ENCODE measurements at regions not wholly inside any gene's neighbourhood (a gene's known extent, or its start where the extent isn't known, plus 50 kb on each side); places are given as distances from the start of the nearest gene placed in this dataset.

DNA sequence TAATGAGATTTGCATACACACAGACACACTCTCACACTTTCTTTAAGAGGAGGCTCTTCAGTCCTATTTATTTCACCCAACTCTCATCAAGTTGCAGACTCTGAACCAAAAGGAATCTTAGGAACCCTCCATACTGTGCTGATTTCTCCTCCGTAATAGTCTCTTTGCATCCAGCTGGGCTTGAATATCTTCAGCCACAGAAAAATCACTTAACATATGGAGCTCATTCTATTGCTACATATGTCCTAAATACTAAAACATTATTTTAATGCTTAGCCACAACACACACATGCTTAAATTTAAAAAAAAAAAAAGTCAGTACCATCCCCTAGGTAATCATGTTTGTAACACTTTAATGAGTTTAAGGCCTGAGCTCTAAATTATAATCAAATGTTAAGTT, 287.5 kb upstream of the CNTN6 start:
- TF ChIP-seq, protein P1, sequence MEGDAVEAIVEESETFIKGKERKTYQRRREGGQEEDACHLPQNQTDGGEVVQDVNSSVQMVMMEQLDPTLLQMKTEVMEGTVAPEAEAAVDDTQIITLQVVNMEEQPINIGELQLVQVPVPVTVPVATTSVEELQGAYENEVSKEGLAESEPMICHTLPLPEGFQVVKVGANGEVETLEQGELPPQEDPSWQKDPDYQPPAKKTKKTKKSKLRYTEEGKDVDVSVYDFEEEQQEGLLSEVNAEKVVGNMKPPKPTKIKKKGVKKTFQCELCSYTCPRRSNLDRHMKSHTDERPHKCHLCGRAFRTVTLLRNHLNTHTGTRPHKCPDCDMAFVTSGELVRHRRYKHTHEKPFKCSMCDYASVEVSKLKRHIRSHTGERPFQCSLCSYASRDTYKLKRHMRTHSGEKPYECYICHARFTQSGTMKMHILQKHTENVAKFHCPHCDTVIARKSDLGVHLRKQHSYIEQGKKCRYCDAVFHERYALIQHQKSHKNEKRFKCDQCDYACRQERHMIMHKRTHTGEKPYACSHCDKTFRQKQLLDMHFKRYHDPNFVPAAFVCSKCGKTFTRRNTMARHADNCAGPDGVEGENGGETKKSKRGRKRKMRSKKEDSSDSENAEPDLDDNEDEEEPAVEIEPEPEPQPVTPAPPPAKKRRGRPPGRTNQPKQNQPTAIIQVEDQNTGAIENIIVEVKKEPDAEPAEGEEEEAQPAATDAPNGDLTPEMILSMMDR (conservative IDR thresholded peaks at IDR 0.05; ENCODE audit: low read depth, low read length) = no peak
- no peak for TF ChIP-seq EZH2 (IDR thresholded peaks at IDR 0.05; ENCODE audit: borderline replicate concordance, low read depth, low read length, poor library complexity, severe bottlenecking)
- intact Hi-C loops (cut with micrococcal nuclease; ENCODE audit: unreplicated experiment) = no loop called here
- DNase-seq (ENCODE audit: low spot score) = no peak
- no TSS peak for BruUV-seq (replicated peaks)
- ChIA-PET CTCF (no interaction called here), POLR2A (ENCODE audit: low non-redundant PET) (no interaction called here)
- Histone ChIP-seq H3K27me3 (replicated peaks; ENCODE audit: insufficient read depth, low read depth, low read length, poor library complexity) (no peaks in the 10 kb centered on the region), H3K9me3 (ENCODE audit: low read depth, low read length, poor library complexity, severe bottlenecking) (peaks cover 13% of the 10 kb centered on the region), H3K4me1 (ENCODE audit: insufficient read depth, low read length, poor library complexity, severe bottlenecking) (no peaks in the 10 kb centered on the region), H3K36me3 (ENCODE audit: insufficient read depth, low read length, poor library complexity, severe bottlenecking) (no peaks in the 10 kb centered on the region), H3K4me3 (ENCODE audit: low read depth, low read length, poor library complexity, severe bottlenecking) (no peak overlapping the region), H3K27ac (ENCODE audit: low read depth, low read length, poor library complexity, severe bottlenecking) (no peak overlapping the region)

DNA sequence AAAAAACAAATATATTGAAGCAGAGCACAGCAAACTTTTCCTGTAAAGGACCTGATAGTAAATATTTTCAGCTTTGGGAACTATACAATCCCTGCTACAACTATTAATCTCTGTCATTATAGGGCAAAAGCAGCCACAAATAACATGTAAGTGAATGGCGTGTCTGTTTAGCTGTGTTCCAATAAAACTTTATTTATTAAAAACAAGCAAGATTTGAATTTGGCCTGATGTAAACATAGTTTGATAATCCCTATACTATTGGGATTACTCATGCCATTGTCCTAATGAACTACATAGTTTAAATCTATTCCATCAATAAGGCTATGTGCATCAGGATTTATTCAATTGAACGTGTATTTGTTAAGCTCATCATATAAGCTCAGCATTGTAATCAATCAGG, 286.8 kb upstream of the CNTN6 start:
- Histone ChIP-seq H3K9me3 (ENCODE audit: low read depth, low read length, poor library complexity, severe bottlenecking) (peaks cover 13% of the 10 kb centered on the region), H3K36me3 (ENCODE audit: insufficient read depth, low read length, poor library complexity, severe bottlenecking) (no peaks in the 10 kb centered on the region), H3K4me3 (ENCODE audit: low read depth, low read length, poor library complexity, severe bottlenecking) (no peak overlapping the region), H3K27me3 (replicated peaks; ENCODE audit: insufficient read depth, low read depth, low read length, poor library complexity) (no peaks in the 10 kb centered on the region), H3K27ac (ENCODE audit: low read depth, low read length, poor library complexity, severe bottlenecking) (no peak overlapping the region), H3K4me1 (ENCODE audit: insufficient read depth, low read length, poor library complexity, severe bottlenecking) (no peaks in the 10 kb centered on the region)
- DNase-seq (ENCODE audit: low spot score) = no peak
- intact Hi-C loops (cut with micrococcal nuclease; ENCODE audit: unreplicated experiment) = no loop called here
- ChIA-PET POLR2A (ENCODE audit: low non-redundant PET) (no interaction called here), CTCF (no interaction called here)
- BruUV-seq (replicated peaks) = no TSS peak
- TF ChIP-seq, protein P1 (conservative IDR thresholded peaks at IDR 0.05; ENCODE audit: low read depth, low read length) = no peak
- TF ChIP-seq EZH2 (IDR thresholded peaks at IDR 0.05; ENCODE audit: borderline replicate concordance, low read depth, low read length, poor library complexity, severe bottlenecking) = no peak

DNA sequence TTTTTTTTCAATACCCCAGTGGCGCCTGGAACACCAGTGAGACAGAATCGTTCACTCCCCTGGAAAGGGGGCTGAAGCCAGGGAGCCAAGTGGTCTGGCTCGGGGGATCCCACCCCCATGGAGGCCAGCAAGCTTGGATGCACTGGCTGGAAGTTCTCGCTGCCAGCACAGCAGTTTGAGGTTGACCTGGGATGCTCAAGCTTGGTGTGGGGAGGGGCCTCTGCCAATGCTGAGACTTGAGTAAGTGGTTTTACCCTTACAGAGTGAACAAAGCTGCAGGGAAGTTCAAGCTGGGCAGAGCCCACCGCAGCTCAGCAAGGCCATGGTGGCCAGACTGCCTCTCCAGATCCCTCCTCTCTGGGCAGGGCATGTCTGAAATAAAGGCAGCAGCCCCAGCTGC, 276.2 kb upstream of the CNTN6 start:
- Histone ChIP-seq H3K27me3 (replicated peaks; ENCODE audit: insufficient read depth, low read depth, low read length, poor library complexity) (no peaks in the 10 kb centered on the region), H3K4me3 (ENCODE audit: low read depth, low read length, poor library complexity, severe bottlenecking) (no peak overlapping the region), H3K4me1 (ENCODE audit: insufficient read depth, low read length, poor library complexity, severe bottlenecking) (no peaks in the 10 kb centered on the region), H3K27ac (ENCODE audit: low read depth, low read length, poor library complexity, severe bottlenecking) (no peak overlapping the region), H3K9me3 (ENCODE audit: low read depth, low read length, poor library complexity, severe bottlenecking) (no peaks in the 10 kb centered on the region), H3K36me3 (ENCODE audit: insufficient read depth, low read length, poor library complexity, severe bottlenecking) (no peaks in the 10 kb centered on the region)
- DNase-seq (ENCODE audit: low spot score) = no peak
- intact Hi-C loops (cut with micrococcal nuclease; ENCODE audit: unreplicated experiment) = no loop called here
- TF ChIP-seq, protein P1 (conservative IDR thresholded peaks at IDR 0.05; ENCODE audit: low read depth, low read length) = no peak
- no peak for TF ChIP-seq EZH2 (IDR thresholded peaks at IDR 0.05; ENCODE audit: borderline replicate concordance, low read depth, low read length, poor library complexity, severe bottlenecking)
- BruUV-seq (replicated peaks) = no TSS peak
- ChIA-PET CTCF (no interaction called here), POLR2A (ENCODE audit: low non-redundant PET) (no interaction called here)
